GM23338 (cell line): ENCODE measurements at regions not wholly inside any gene's neighbourhood (a gene's known extent, or its start where the extent isn't known, plus 50 kb on each side); places are given as distances from the start of the nearest gene placed in this dataset.

Experiments
- CTCF ChIP-seq, 2 experiments: fragments of 200-600 bp in 1 of 2; sonication (generic) in 1 of 2; conservative IDR thresholded peaks; 2 replicates each; pipeline versions ENCODE4 v1.5.1 to v1.6.1; 2016 to 2017; ENCODE audit warnings: antibody characterized with exemption in 2 of 2, low read depth in 2 of 2, mild to moderate bottlenecking in 2 of 2, moderate library complexity in 1 of 2
- ETS1 ChIP-seq: IDR thresholded peaks from 2 replicates; pipeline ENCODE4 v1.6.1; 2016; ENCODE audit warnings: antibody characterized with exemption
- POLR2AphosphoS5 ChIP-seq: IDR thresholded peaks from 2 replicates; pipeline ENCODE4 v1.6.1; 2016; ENCODE audit warnings: antibody characterized with exemption, low read depth

GRCh38 chr1:70762386-70762785 is 285.2 kb downstream of the PTGER3 start:
- TF ChIP-seq CTCF (conservative IDR thresholded peaks at IDR 0.05; ENCODE audit: low read depth in 2 of 2): no peak
- TF ChIP-seq POLR2AphosphoS5: no peak
- no peak for TF ChIP-seq ETS1
